Urothelium cell line (cell line): ENCODE measurements at regions not wholly inside any gene's neighbourhood (a gene's known extent, or its start where the extent isn't known, plus 50 kb on each side); places are given as distances from the start of the nearest gene placed in this dataset.

ENCODE experiments used
- DNase-seq: peaks from one replicate; pipeline ENCODE4 v3.0.0; 2011; ENCODE audit warnings: low spot score, mixed read lengths
- FAIRE-seq: peaks from 2 replicates; lab custom pipeline; 2011; peaks lifted over from hg19 to GRCh38; lab: Jason Lieb, UNC

GRCh38 chr18:65329010-65329409 is 421.8 kb upstream of the CDH7 start:
- DNase-seq = no peak
- no peak for FAIRE-seq

GRCh38 chr18:65326805-65327204 is 424.0 kb upstream of the CDH7 start:
- FAIRE-seq (no peak), DNase-seq (no peak)

- no peak for FAIRE-seq
Measured at GRCh38 chr18:65322895-65323294, 427.9 kb upstream of the CDH7 start.

GRCh38 chr18:65298422-65298821 is 452.4 kb upstream of the CDH7 start:
- FAIRE-seq (no peak), DNase-seq (no peak)

More at GRCh38 chr18:65322895-65323294, 427.9 kb upstream of the CDH7 start:
- DNase-seq = no peak

GRCh38 chr18:65288908-65289307 is 461.9 kb upstream of the CDH7 start:
- DNase-seq = no peak
- no peak for FAIRE-seq

- FAIRE-seq (no peak), DNase-seq (no peak)
Measured at GRCh38 chr18:65287652-65288051, 463.2 kb upstream of the CDH7 start.

- no peak for DNase-seq
- no peak for FAIRE-seq
Measured at GRCh38 chr18:65282096-65282495, 468.7 kb upstream of the CDH7 start.

- DNase-seq (no peak), FAIRE-seq (no peak)
Measured at GRCh38 chr18:65279668-65280305, 471.0 kb upstream of the CDH7 start.

GRCh38 chr18:65278939-65279667 is 471.7 kb upstream of the CDH7 start:
- FAIRE-seq = no peak
- DNase-seq = no peak

- DNase-seq (no peak), FAIRE-seq (no peak)
Measured at GRCh38 chr18:65269375-65269774, 481.4 kb upstream of the CDH7 start.

- no peak for FAIRE-seq
- DNase-seq = no peak
Measured at GRCh38 chr18:65265761-65266160, 485.1 kb upstream of the CDH7 start.

GRCh38 chr18:65260030-65260429 is 490.8 kb upstream of the CDH7 start:
- no peak for FAIRE-seq
- DNase-seq = no peak

GRCh38 chr18:65259403-65259802 is 491.4 kb upstream of the CDH7 start:
- FAIRE-seq (no peak), DNase-seq (no peak)

GRCh38 chr18:65257149-65257548 is 493.7 kb upstream of the CDH7 start:
- no peak for DNase-seq
- no peak for FAIRE-seq

- DNase-seq (no peak), FAIRE-seq (no peak)
Measured at GRCh38 chr18:65255417-65255816, 495.4 kb upstream of the CDH7 start.

- FAIRE-seq (no peak), DNase-seq (no peak)
Measured at GRCh38 chr18:65239787-65240186, 511.0 kb upstream of the CDH7 start.

GRCh38 chr18:65235966-65236624 is 514.7 kb upstream of the CDH7 start:
- DNase-seq = peak; percentile 4
- FAIRE-seq = no peak

- FAIRE-seq (no peak), DNase-seq (no peak)
Measured at GRCh38 chr18:65230311-65230710, 520.5 kb upstream of the CDH7 start.

- FAIRE-seq (no peak), DNase-seq (no peak)
Measured at GRCh38 chr18:65227970-65228369, 522.8 kb upstream of the CDH7 start.

GRCh38 chr18:65221736-65222135 is 529.1 kb upstream of the CDH7 start:
- DNase-seq = no peak

GRCh38 chr18:65221115-65221514 is 529.7 kb upstream of the CDH7 start:
- DNase-seq (no peak), FAIRE-seq (no peak)

More at GRCh38 chr18:65221736-65222135, 529.1 kb upstream of the CDH7 start:
- no peak for FAIRE-seq

GRCh38 chr18:65215865-65216466 is 534.8 kb upstream of the CDH7 start:
- FAIRE-seq (no peak), DNase-seq (no peak)
